Mesendoderm (in vitro differentiated cells): ENCODE measurements at regions not wholly inside any gene's neighbourhood (a gene's known extent, or its start where the extent isn't known, plus 50 kb on each side); places are given as distances from the start of the nearest gene placed in this dataset.
A peak's percentile ranks its signal among the peaks of the same experiment; 100 is the strongest.
"Not testable (repeated sequence)": the region's sequence is repeated elsewhere in the genome, so short reads cannot be mapped to it uniquely, and the experiment has no call there.

Source experiments
- DNase-seq: peaks from one replicate; pipeline ENCODE4 v3.0.0; 2013
- H2AK5ac ChIP-seq: 2 replicates; pipeline ENCODE4 v1.6.1; 2013; ENCODE audit warnings: low read length, inconsistent platforms
- H2BK120ac ChIP-seq: 2 replicates; pipeline ENCODE4 v1.6.1; 2013; ENCODE audit warnings: low read depth, mild to moderate bottlenecking, low read length, moderate library complexity, mixed read lengths
- H2BK15ac ChIP-seq: replicated peaks from 2 replicates; pipeline ENCODE4 v1.6.1; 2013; ENCODE audit warnings: low read depth, mild to moderate bottlenecking, moderate library complexity
- H2BK5ac ChIP-seq: 2 replicates; pipeline ENCODE4 v1.6.1; 2013; ENCODE audit warnings: low read length, inconsistent platforms
- H3K18ac ChIP-seq: 2 replicates; pipeline ENCODE4 v1.6.1; 2013; ENCODE audit warnings: mild to moderate bottlenecking, low read length, mixed read lengths
- H3K23ac ChIP-seq: one replicate; pipeline ENCODE4 v1.6.1; 2013; ENCODE audit warnings: low read length
- H3K27ac ChIP-seq: 2 replicates; pipeline ENCODE4 v1.5.1; 2013; ENCODE audit warnings: low read depth, mild to moderate bottlenecking, inconsistent platforms, low read length, moderate library complexity
- H3K27me3 ChIP-seq: 2 replicates; pipeline ENCODE4 v1.6.1; 2013; ENCODE audit warnings: low read length, control low read depth, mild to moderate bottlenecking, inconsistent platforms; ENCODE audit not compliant: insufficient read depth, poor library complexity
- H3K36me3 ChIP-seq: 2 replicates; pipeline ENCODE4 v1.6.1; 2013; ENCODE audit warnings: low read length, inconsistent platforms; ENCODE audit not compliant: control insufficient read depth, insufficient read depth
- H3K4ac ChIP-seq: one replicate; pipeline ENCODE4 v1.6.1; 2013; ENCODE audit warnings: low read depth, mild to moderate bottlenecking, low read length, moderate library complexity
- H3K4me1 ChIP-seq: 2 replicates; pipeline ENCODE4 v1.6.1; 2013; ENCODE audit warnings: low read depth, low read length, inconsistent platforms; ENCODE audit not compliant: control insufficient read depth
- H3K4me2 ChIP-seq: 2 replicates; pipeline ENCODE4 v1.6.1; 2013; ENCODE audit warnings: low read length
- H3K4me3 ChIP-seq: 2 replicates; pipeline ENCODE4 v1.5.1; 2013; ENCODE audit warnings: mild to moderate bottlenecking, low read length
- H3K56ac ChIP-seq: one replicate; pipeline ENCODE4 v1.6.1; 2013; ENCODE audit warnings: low read length
- H3K79me1 ChIP-seq: 2 replicates; pipeline ENCODE4 v1.6.1; 2013; ENCODE audit warnings: low read length, inconsistent platforms
- H3K79me2 ChIP-seq: 2 replicates; pipeline ENCODE4 v1.6.1; 2013; ENCODE audit warnings: mild to moderate bottlenecking, low read length; ENCODE audit not compliant: control insufficient read depth, insufficient read depth
- H3K9ac ChIP-seq: 2 replicates; pipeline ENCODE4 v1.6.1; 2013; ENCODE audit warnings: low read length, inconsistent platforms
- H4K5ac ChIP-seq: one replicate; pipeline ENCODE4 v1.6.1; 2013; ENCODE audit warnings: low read length
- H4K8ac ChIP-seq: one replicate; pipeline ENCODE4 v1.6.1; 2013; ENCODE audit warnings: low read depth, mild to moderate bottlenecking, control low read depth, low read length, moderate library complexity
- WGBS: extraction: QIAGEN DNeasy Blood & Tissue Kit; methylation state at CpG from one replicate; pipeline ENCODE4 v1.1.7; 2013; ENCODE audit warnings: low lambda C conversion rate, missing lambda C conversion rate; ENCODE audit not compliant: insufficient coverage; ENCODE audit errors: extremely low coverage; 5-methylcytosine and 5-hydroxymethylcytosine counted together

DNA sequence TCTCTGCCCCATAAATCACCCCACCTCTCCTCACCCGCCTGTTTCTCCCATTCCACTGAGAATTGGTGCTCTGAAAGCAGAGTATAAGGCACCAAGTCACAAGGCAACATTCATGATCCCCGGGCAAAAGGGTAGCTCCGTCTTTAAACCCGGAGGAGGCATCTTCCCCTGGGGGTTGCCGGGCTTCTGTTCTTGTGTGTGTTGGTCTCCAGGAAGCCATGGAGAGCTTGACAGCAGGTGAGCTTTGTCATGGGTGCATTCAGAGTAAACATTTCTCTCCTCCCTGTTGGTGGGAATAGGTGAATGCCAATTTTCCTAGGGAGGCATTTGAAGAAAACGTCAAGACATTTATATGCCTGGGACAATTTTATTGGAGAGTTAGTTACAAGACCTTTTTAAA is 275.5 kb upstream of the USP9Y start:
- Histone ChIP-seq H3K27ac (no peak overlapping the region), H3K79me1 (no peaks in the 10 kb centered on the region), H3K4ac (no peak overlapping the region), H3K4me1 (no peaks in the 10 kb centered on the region), H3K9ac (no peak overlapping the region), H3K56ac (no peak overlapping the region), H3K36me3 (no peaks in the 10 kb centered on the region), H2BK15ac (no peak overlapping the region), H3K4me3 (no peak overlapping the region), H4K8ac (no peak overlapping the region), H3K18ac (no peak overlapping the region), H3K27me3 (no peaks in the 10 kb centered on the region), H3K4me2 (no peak overlapping the region), H2BK5ac (no peak overlapping the region), H3K23ac (no peak overlapping the region), H3K79me2 (no peaks in the 10 kb centered on the region), H2AK5ac (no peak overlapping the region), H2BK120ac (no peak overlapping the region), H4K5ac (no peak overlapping the region)
- no peak for DNase-seq
- no CpG with 5 or more reads among the region's 6 CpGs for WGBS

- no peaks in the 10 kb centered on the region for H3K79me1 ChIP-seq
- no peak overlapping the region for H3K23ac ChIP-seq
- H3K27me3 ChIP-seq: no peaks in the 10 kb centered on the region
- no peaks in the 10 kb centered on the region for H3K79me2 ChIP-seq
- DNase-seq: no peak
- no peak overlapping the region for H3K56ac ChIP-seq
- no peak overlapping the region for H2BK15ac ChIP-seq
- no peak overlapping the region for H3K9ac ChIP-seq
- no peak overlapping the region for H2AK5ac ChIP-seq
- H3K4me1 ChIP-seq: no peaks in the 10 kb centered on the region
- no peak overlapping the region for H4K5ac ChIP-seq
- H3K27ac ChIP-seq: no peak overlapping the region
- H3K4ac ChIP-seq: no peak overlapping the region
- no peak overlapping the region for H3K4me2 ChIP-seq
- H3K18ac ChIP-seq: no peak overlapping the region
- no peak overlapping the region for H2BK120ac ChIP-seq
- H3K36me3 ChIP-seq: no peaks in the 10 kb centered on the region
- no peak overlapping the region for H3K4me3 ChIP-seq
- WGBS: no CpG with 5 or more reads among the region's 5 CpGs
- no peak overlapping the region for H2BK5ac ChIP-seq
- H4K8ac ChIP-seq: no peak overlapping the region
Measured at GRCh38 chrY:12427361-12427760, 273.7 kb upstream of the USP9Y start.

- Histone ChIP-seq H3K23ac (no peak overlapping the region), H3K79me2 (no peaks in the 10 kb centered on the region), H2BK5ac (no peak overlapping the region), H3K79me1 (no peaks in the 10 kb centered on the region), H3K56ac (no peak overlapping the region), H3K27ac (no peak overlapping the region), H3K18ac (no peak overlapping the region), H3K27me3 (no peaks in the 10 kb centered on the region), H3K4me2 (no peak overlapping the region), H3K9ac (no peak overlapping the region), H2BK15ac (no peak overlapping the region), H3K36me3 (no peaks in the 10 kb centered on the region), H3K4me3 (no peak overlapping the region), H3K4ac (no peak overlapping the region), H2AK5ac (no peak overlapping the region), H2BK120ac (no peak overlapping the region), H4K5ac (no peak overlapping the region), H4K8ac (no peak overlapping the region), H3K4me1 (no peaks in the 10 kb centered on the region)
- no CpG with 5 or more reads among the region's 6 CpGs for WGBS
- peak; percentile 2 for DNase-seq
Measured at GRCh38 chrY:12431546-12431945, 269.5 kb upstream of the USP9Y start.

GRCh38 chrY:12438823-12439222 is 262.2 kb upstream of the USP9Y start:
- H3K79me2 ChIP-seq, H3K4me3 ChIP-seq, H3K4me2 ChIP-seq, H3K23ac ChIP-seq, H3K36me3 ChIP-seq, DNase-seq, H3K27ac ChIP-seq, H3K9ac ChIP-seq, H2AK5ac ChIP-seq, H2BK15ac ChIP-seq, H3K4ac ChIP-seq, H3K56ac ChIP-seq, H4K8ac ChIP-seq, H3K4me1 ChIP-seq, H4K5ac ChIP-seq, H2BK5ac ChIP-seq, H2BK120ac ChIP-seq, H3K18ac ChIP-seq, H3K27me3 ChIP-seq, H3K79me1 ChIP-seq: not testable (repeated sequence)
- no CpG with 5 or more reads among the region's 6 CpGs for WGBS

DNA sequence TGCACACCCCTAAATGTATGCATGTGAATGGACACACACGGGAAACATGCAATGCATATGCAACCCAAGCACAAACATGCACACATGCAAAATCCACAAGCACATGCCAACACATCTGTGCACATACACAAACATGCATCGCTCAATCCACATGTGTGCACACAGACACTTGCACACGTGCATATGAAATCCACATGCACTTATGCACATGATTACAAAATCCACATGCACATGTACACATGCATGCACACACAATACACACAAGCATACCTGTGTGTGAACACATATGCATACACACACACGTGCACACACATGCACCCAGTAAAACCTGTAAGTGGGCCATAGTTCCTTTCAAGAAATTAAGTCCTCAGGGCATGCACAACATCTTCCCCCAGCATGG is 256.8 kb upstream of the USP9Y start:
- Histone ChIP-seq H3K4me2 (no peak overlapping the region), H3K79me1 (no peaks in the 10 kb centered on the region), H3K27me3 (no peaks in the 10 kb centered on the region), H2BK5ac (no peak overlapping the region), H3K56ac (no peak overlapping the region), H2BK15ac (no peak overlapping the region), H3K9ac (no peak overlapping the region), H3K4me3 (no peak overlapping the region), H3K36me3 (no peaks in the 10 kb centered on the region), H4K8ac (no peak overlapping the region), H2BK120ac (no peak overlapping the region), H4K5ac (no peak overlapping the region), H3K79me2 (no peaks in the 10 kb centered on the region), H3K27ac (no peak overlapping the region), H2AK5ac (no peak overlapping the region), H3K4ac (no peak overlapping the region), H3K4me1 (no peaks in the 10 kb centered on the region), H3K18ac (no peak overlapping the region), H3K23ac (no peak overlapping the region)
- no peak for DNase-seq
- whole genome bisulfite sequencing: no CpG with 5 or more reads among the region's 4 CpGs

GRCh38 chrY:12446486-12447265 is 254.4 kb upstream of the USP9Y start:
- not testable (repeated sequence) for H4K5ac ChIP-seq, H3K23ac ChIP-seq, H3K4me1 ChIP-seq

More at GRCh38 chrY:12446486-12447265, 254.4 kb upstream of the USP9Y start:
- H3K4me3 ChIP-seq, H2BK15ac ChIP-seq, H2BK5ac ChIP-seq, H3K79me2 ChIP-seq, H2AK5ac ChIP-seq, H4K8ac ChIP-seq, H3K18ac ChIP-seq, H3K79me1 ChIP-seq, H3K36me3 ChIP-seq, H2BK120ac ChIP-seq, H3K9ac ChIP-seq, DNase-seq, H3K4me2 ChIP-seq, H3K27ac ChIP-seq, H3K4ac ChIP-seq, H3K27me3 ChIP-seq, H3K56ac ChIP-seq: not testable (repeated sequence)
- no CpG with 5 or more reads among the region's 27 CpGs for WGBS
